GM19240 (cell line): ENCODE measurements at regions not wholly inside any gene's neighbourhood (a gene's known extent, or its start where the extent isn't known, plus 50 kb on each side); places are given as distances from the start of the nearest gene placed in this dataset.

Experiments used
- DNase-seq: peaks from one replicate; pipeline ENCODE4 v3.0.0; 2011; ENCODE audit warnings: low spot score; ENCODE audit not compliant: insufficient read length

DNA sequence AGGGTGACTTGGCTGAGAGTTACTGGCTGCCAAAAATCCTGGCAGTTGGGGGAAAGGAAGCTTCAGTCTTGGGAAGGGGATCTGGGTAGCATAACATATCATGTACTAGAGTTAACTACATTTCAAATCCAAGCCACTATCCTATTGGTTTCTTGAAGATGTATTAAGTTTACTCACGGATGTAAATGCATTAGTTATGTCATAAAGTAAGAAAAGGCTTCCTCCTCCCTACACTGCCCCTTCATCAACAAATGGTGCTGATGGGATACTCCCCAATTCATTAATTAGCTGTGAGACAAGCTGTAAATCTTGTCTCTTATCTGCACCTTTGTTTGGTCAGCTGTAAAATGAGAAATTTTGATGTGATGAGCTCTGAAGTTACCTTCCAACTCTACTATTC, 150.1 kb upstream of the SOX5 start:
- no peak for DNase-seq

DNA sequence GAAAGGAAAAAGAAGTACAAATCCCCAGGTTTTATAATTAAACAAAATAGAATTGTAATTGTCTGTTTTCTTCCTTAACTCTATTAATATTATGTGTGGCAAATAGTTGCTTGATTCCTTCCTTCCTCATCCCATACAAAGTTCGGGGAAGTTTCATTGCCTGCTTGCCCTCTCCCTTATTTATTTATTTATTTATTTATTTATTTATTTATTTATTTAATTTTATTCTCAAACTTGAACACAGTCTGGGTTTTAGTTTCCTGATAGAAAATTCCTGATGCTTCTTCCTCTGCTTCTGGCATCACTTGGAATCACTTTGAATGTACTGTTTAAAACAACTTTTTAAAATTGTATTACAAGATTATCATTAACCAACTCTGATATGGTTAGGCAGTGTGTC, 145.8 kb upstream of the SOX5 start:
- DNase-seq, result no peak

DNA sequence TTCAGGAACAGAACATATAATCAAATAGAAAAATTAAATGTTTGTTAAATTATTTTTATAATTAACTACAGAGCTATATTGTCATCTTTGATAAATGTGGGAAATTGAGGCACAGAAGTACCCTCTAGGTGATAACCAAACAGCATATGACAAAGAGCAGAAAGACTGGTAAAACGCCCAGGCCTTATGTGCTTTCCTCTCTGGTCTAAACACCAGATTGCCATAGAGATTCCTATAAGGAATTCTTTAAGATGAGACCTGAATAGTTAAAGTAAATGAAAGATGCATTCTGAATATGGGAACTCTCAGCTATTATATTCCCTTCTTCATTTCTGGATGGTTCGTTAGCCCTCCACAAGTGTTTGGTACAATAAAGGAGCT, 140.0 kb upstream of the SOX5 start:
- DNase-seq, result no peak

DNA sequence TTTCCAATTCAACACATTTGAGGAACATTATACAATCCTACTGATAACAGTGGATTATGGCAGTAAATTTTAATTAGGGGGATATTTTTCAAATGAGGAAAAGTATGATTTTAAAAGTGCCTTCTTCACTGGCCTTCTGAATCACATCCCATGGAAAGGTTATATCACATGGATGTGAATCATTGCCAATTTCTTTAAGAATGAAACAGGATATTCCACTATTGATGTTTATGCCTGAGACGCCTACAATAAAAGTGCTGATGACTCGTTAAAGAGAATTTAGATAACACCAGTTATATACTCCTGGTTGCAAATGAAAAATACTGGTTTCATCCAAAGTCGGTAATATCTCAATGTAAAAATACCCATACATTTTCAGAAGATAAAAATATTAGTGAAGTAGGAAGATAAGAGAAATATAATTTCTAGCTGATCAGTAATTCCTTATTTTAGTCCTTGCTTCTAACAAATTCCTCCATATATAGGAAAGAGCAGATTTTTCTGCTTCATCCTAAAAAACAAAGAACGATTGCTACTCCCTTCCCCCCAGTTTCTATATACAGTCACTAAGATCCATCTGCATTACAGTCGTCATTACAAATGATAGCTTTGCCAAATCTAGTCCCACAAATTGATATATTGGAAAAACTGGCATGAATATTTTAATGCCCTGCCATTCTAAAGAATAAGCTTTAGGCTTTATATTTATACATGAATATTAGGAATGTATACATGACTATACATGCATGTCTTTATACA, 139.5 kb upstream of the SOX5 start:
- no peak for DNase-seq

GRCh38 chr12:24087294-24087693, 137.8 kb upstream of the SOX5 start:
- DNase-seq, result no peak

DNA sequence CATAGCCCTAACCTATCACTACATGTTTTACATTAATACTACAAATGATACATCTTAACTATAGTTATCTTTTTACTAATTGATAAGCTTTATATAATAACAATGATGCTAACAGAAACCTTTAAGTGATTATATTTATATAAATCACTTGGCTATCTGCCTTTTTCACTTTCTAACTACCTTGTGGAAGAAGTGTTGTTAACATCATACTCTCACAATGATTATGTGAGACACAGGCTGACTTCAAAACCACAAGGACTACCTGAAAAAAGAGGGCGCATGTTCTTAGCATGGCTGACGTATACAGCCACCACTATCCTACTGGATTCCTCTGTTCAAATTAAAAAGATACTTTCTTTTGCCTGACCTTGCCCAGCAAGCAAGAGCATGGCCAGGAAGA, 135.3 kb upstream of the SOX5 start:
- no peak for DNase-seq

DNA sequence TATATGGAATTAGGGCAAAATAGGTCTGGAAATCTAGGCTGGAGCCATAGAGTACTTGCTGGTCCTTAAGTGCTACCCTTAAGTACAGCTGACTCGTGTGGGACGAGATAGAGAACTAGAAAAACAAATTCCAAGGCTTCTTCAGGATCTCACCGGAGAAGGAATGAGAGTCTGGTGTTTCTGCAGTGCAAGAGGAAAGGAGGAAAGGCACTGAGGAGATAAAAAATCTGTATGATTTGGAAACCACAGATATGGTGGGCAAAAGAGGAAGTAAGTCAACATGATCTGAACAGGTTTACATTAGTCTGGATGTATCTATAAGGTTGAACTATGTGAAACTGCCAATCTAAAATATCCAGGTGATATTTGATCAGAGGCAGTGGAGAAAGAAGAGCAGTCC, 134.4 kb upstream of the SOX5 start:
- no peak for DNase-seq

DNA sequence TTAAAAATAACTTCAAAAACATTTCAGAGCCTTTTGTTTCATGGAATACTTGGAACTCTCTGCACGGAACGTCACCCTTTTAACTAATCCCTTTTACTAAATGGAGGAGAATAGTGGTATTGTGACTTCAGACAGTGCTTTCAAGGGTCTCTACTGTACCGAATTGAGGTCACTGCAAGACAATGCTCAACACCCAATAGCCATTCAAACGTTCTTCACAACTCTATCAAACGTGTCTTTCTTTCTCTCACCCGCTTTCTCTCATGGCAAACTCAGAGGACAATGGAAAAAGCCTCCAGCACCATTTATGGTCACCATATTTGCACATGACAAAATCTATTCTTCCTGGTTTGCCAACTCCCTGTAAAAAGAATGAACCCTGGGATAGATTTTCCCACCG, 132.1 kb upstream of the SOX5 start:
- DNase-seq, result no peak

- DNase-seq, result no peak
Measured at GRCh38 chr12:24081092-24081529, 131.6 kb upstream of the SOX5 start.

DNA sequence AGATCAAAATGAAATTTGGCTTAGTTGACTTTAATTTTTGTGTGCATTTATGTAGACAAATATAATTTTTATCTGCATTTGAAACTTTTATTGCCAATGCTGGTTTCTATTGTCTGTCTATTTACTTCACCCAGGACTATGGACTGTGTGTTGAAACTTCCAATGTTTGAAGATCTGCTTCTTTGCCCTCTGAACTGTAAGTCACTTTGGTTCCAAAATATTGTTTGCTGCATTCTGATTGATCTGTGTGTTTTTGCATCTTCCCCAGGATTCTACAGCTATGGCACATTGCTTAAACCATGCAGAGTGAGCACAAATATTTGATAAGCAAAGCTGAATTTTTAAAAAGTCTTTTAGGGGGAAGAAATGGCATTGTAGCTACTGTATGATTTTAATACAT, 131.0 kb upstream of the SOX5 start:
- no peak for DNase-seq

DNA sequence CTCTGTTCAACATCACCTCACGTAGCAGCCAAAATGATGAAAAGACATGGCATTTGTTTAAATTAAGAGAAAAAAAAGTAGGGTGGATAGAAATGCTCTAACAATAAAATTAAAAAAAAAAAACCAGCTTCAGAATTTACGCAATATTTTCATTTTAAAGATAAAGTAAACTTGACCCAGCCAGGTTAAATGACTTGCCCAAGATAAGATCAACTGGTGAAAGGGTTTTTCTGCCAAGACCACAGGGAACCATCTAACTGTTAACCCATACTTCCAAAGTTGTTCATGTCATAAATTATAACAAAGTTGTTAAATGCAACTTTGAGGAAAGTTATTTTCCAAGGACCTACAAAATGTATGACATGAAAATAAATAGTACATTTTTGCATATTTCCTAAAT, 129.6 kb upstream of the SOX5 start:
- DNase-seq, result no peak

DNA sequence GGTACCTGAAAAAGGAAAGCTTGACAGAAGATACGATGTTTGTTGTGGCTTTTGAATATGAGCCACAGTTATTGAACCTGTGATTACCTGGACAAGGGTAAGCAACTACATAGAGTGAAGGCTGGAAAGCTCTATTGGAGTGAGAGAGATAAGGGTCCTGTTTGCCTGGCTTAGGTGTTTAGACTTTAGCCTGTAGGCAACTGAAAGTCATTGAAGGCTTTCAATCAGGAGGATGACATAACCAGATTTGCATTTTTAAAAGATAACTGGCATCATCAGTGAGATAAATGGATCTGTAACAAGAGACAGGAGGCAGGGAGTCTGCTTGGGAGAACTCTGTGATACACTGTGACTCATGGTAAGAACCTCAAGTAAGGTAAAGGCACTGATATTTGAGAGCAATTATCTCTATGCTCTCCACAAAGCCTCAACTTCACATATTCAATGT, 128.9 kb upstream of the SOX5 start:
- DNase-seq, result no peak

GRCh38 chr12:24077161-24077560, 127.7 kb upstream of the SOX5 start:
- DNase-seq, result no peak

- DNase-seq, result no peak
Measured at GRCh38 chr12:24075650-24076049, 126.2 kb upstream of the SOX5 start.

DNA sequence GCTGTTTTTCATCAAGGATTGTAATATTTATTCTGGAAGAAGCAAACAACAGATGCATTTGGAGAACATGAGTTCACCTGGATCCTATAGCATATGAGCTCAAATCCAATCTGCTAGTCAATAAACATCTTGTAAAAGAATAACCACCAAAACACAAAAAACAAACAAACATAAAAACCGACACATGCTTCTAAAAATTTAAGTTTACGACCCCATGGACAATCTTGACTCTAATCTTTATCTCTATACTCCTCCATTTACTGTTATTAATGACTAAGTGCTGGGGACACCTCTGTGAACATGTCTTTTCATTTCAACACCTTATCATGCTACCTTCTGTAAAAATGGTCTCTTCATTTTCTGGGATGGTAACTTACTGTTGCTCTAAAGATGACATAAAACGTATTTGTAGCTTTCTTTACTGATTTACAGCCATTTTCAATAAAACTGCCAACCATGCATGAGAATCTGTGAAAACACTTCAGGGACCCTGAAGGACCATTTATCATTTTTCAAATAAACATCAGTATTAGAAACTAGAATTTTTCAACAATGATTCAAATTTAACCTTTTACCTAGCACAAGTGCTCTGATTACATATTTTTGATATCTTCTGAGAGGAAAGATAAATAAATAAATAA, 123.8 kb upstream of the SOX5 start:
- DNase-seq, result no peak

DNA sequence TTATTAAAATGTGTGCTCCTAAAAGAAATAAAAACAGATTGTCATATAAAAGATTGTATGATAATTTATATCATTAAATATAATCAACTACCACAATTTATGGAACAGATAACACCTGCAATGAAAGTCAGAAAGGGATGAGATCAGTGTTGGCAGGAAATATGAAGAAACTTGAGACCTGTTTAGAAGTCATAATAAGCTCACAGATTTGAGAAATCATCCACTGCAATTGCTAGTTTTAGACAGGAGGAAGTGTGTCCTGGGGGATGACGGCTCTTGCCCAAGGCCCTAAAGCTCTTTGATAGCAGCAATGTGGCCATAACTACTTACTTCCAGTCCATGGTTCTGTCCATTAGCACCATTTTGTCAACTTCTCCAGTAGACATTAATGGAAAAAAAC, 122.8 kb upstream of the SOX5 start:
- DNase-seq, result no peak

DNA sequence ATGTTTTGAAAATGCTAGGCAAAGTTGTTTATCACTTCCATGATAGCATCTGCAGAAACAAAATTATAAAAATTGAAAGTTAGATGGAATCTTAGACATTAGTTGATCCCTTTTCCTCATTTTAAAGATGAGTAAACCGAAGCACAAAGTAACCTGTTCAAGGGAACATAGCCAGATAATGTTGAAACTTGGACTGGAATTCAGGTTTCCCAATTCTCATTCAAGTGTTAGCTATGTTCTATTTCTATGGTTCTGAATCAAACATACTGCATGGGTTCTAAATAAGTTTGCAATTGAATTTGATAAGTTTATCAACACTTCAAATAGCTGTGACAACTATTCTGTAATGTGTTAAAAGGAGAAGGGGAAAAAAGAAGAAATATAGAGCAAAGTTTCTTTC, 122.4 kb upstream of the SOX5 start:
- DNase-seq, result no peak

GRCh38 chr12:24069532-24070395, 120.3 kb upstream of the SOX5 start:
- no peak for DNase-seq

DNA sequence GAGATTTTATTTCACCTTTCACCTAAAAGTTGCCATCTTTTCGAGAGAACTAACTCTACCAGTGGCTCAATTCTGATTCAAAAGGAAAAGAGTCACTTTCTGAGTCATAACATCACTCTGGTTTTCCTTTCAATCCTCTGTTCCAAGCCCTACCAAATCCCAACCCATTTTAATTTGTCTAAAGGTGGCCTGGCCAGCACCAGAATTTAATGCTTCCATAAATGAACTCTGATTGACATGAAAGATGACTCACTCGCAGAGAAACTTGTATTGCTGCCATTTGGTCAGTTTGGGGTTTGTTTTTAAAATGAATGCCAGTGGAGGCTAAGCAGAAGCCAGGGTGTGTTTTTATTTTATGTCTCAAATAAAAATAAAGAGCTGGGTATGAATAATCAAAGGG, 117.4 kb upstream of the SOX5 start:
- no peak for DNase-seq

DNA sequence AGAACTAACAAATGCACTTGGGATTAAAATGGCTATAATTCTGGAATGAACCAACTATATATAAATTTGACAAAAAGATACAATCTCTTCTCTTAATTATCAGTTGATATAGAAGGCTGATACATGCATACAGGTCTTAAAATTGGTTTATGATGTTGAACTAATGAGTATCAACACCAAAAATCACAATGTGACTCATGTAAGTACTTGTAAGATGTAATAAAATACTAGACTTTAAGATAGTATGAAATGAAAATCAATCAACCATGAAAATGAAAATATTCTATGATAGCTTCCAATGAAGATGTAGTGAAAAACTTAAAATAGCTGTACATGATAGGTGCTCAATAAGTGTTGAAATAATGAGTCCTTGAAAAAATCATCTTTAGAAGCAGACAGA, 116.6 kb upstream of the SOX5 start:
- no peak for DNase-seq

DNA sequence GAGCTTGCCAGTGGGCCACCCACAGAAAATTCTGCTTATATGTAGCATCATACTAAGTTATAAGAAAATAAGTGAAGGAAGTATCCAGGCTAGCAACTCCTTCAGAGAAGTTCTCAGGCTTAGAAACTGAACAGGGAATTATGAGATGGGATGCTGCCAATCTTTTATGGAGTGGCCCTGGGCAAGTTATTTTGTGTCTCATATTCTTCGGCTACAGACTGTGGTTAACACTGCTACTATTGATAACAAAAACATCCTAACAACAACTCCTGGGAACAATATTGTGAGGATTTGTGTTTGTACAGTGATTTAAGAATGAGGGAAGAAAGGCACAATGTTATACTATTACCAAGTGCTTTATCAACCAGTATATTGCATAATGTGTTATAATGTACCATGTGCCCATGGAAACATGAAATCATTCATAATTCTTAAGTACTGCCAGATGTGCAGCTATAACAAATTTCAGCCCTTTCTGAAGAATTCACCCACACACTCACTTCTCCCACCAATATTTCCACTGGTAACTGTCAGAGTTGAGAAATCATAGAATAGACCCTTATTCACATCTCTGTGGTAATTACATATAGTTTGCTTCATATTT, 113.3 kb upstream of the SOX5 start:
- DNase-seq, result no peak

- no peak for DNase-seq
Measured at GRCh38 chr12:24060089-24060488, 110.6 kb upstream of the SOX5 start.
